Ishikawa (cell line): ENCODE measurements at regions not wholly inside any gene's neighbourhood (a gene's known extent, or its start where the extent isn't known, plus 50 kb on each side); places are given as distances from the start of the nearest gene placed in this dataset.

Experiments used
- CEBPB ChIP-seq: IDR thresholded peaks from 2 replicates; pipeline ENCODE4 v1.6.1; 2012
- CREB1 ChIP-seq: IDR thresholded peaks from 2 replicates; pipeline ENCODE4 v1.6.1; 2012; ENCODE audit warnings: low read depth
- EGR1 ChIP-seq: IDR thresholded peaks from 2 replicates; pipeline ENCODE4 v1.6.1; 2012
- EP300 ChIP-seq: IDR thresholded peaks from 2 replicates; pipeline ENCODE4 v1.6.1; 2012; ENCODE audit warnings: borderline replicate concordance
- FOXM1 ChIP-seq: IDR thresholded peaks from 2 replicates; pipeline ENCODE4 v1.6.1; 2012; ENCODE audit warnings: low read depth, borderline replicate concordance
- NFIC ChIP-seq: IDR thresholded peaks from 2 replicates; pipeline ENCODE4 v1.6.1; 2012
- RAD21 ChIP-seq: IDR thresholded peaks from 2 replicates; pipeline ENCODE4 v1.6.1; 2012; ENCODE audit warnings: low read depth
- TAF1 ChIP-seq: IDR thresholded peaks from 2 replicates; pipeline ENCODE4 v1.6.1; 2012; ENCODE audit warnings: low read depth, mild to moderate bottlenecking
- TCF12 ChIP-seq: IDR thresholded peaks from 2 replicates; pipeline ENCODE4 v1.6.1; 2012; ENCODE audit warnings: low read depth
- TEAD4 ChIP-seq: IDR thresholded peaks from 2 replicates; pipeline ENCODE4 v1.6.1; 2012
- YY1 ChIP-seq: IDR thresholded peaks from 2 replicates; pipeline ENCODE4 v1.6.1; 2012; ENCODE audit warnings: low read depth
- ZBTB7A ChIP-seq: IDR thresholded peaks from 2 replicates; pipeline ENCODE4 v1.6.1; 2012; ENCODE audit warnings: low read depth
- TF ChIP-seq, protein P1 (sequence below): IDR thresholded peaks from 2 replicates; pipeline ENCODE4 v1.6.1; 2012; ENCODE audit warnings: low read depth, mild to moderate bottlenecking
- TF ChIP-seq, protein P2 (sequence below): IDR thresholded peaks from 2 replicates; pipeline ENCODE4 v1.6.1; 2012
- TF ChIP-seq, protein P3 (sequence below): IDR thresholded peaks from 2 replicates; pipeline ENCODE4 v1.6.1; 2012

DNA sequence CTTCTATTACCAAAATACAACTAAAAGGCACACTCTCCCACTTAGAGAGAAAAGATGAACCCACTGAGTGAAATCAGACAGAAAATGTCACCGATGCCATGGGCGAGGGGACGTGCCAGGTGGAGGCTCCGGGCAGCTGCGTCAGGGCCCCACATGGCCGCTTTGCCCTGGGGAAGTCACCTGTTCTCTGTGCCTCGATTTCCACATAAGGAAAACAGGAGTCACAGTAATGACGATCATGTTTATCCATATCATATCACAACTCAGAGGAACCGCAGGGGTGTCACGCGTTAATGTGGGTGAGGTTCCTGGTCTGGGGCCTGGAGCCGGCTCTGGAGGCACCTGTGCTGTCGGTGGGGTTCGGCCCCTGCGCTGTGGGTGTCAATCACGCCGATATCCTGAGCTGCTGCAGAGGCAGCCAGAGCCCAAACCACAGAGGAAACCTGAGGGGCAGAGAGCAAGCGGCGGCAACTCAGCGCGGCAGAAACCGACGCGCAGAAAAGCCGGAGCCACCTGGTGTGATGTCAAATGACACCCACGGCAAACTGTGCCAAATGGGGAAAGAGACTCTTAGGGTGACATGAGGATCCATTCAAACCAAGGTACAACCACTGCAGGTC is 243.7 kb downstream of the BRD1 start:
- no peak for TF ChIP-seq NFIC
- TF ChIP-seq EP300: no peak
- TF ChIP-seq, protein P1, sequence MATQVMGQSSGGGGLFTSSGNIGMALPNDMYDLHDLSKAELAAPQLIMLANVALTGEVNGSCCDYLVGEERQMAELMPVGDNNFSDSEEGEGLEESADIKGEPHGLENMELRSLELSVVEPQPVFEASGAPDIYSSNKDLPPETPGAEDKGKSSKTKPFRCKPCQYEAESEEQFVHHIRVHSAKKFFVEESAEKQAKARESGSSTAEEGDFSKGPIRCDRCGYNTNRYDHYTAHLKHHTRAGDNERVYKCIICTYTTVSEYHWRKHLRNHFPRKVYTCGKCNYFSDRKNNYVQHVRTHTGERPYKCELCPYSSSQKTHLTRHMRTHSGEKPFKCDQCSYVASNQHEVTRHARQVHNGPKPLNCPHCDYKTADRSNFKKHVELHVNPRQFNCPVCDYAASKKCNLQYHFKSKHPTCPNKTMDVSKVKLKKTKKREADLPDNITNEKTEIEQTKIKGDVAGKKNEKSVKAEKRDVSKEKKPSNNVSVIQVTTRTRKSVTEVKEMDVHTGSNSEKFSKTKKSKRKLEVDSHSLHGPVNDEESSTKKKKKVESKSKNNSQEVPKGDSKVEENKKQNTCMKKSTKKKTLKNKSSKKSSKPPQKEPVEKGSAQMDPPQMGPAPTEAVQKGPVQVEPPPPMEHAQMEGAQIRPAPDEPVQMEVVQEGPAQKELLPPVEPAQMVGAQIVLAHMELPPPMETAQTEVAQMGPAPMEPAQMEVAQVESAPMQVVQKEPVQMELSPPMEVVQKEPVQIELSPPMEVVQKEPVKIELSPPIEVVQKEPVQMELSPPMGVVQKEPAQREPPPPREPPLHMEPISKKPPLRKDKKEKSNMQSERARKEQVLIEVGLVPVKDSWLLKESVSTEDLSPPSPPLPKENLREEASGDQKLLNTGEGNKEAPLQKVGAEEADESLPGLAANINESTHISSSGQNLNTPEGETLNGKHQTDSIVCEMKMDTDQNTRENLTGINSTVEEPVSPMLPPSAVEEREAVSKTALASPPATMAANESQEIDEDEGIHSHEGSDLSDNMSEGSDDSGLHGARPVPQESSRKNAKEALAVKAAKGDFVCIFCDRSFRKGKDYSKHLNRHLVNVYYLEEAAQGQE: no peak
- TF ChIP-seq CEBPB: no peak
- no peak for TF ChIP-seq TEAD4
- TF ChIP-seq, protein P2, sequence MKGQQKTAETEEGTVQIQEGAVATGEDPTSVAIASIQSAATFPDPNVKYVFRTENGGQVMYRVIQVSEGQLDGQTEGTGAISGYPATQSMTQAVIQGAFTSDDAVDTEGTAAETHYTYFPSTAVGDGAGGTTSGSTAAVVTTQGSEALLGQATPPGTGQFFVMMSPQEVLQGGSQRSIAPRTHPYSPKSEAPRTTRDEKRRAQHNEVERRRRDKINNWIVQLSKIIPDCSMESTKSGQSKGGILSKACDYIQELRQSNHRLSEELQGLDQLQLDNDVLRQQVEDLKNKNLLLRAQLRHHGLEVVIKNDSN: no peak
- TF ChIP-seq RAD21: no peak
- TF ChIP-seq FOXM1: no peak
- TF ChIP-seq, protein P3, sequence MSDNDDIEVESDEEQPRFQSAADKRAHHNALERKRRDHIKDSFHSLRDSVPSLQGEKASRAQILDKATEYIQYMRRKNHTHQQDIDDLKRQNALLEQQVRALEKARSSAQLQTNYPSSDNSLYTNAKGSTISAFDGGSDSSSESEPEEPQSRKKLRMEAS: no peak
- no peak for TF ChIP-seq ZBTB7A
- no peak for TF ChIP-seq TAF1
- no peak for TF ChIP-seq EGR1
- no peak for TF ChIP-seq YY1
- no peak for TF ChIP-seq TCF12
- no peak for TF ChIP-seq CREB1

DNA sequence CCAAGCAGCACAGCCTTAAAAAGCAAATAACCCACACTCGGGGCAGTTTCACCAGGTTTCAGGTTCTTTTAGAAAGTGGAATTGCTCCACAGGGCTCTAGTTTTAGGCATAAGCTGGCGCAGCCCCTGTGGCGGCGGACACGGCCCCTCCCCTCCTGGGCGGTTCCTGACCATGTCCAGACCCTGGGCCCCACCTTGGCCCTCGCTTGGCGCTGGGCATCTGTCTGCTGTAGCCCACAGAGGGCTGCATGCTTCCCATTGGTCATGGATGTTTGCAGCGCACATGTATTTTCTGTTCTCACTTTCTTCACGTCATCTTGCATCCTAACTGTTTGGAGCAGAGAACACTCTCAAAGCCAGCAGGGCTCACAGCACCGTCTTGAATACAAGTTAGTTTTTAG is 244.3 kb downstream of the BRD1 start:
- TF ChIP-seq TAF1 (no peak), TCF12 (no peak), FOXM1 (no peak), ZBTB7A (no peak), EGR1 (no peak), TEAD4 (no peak), YY1 (no peak), NFIC (no peak), EP300 (no peak), RAD21 (no peak), CEBPB (no peak), CREB1 (no peak)
- TF ChIP-seq, protein P1: no peak
- TF ChIP-seq, protein P3: no peak
- TF ChIP-seq, protein P2: no peak

DNA sequence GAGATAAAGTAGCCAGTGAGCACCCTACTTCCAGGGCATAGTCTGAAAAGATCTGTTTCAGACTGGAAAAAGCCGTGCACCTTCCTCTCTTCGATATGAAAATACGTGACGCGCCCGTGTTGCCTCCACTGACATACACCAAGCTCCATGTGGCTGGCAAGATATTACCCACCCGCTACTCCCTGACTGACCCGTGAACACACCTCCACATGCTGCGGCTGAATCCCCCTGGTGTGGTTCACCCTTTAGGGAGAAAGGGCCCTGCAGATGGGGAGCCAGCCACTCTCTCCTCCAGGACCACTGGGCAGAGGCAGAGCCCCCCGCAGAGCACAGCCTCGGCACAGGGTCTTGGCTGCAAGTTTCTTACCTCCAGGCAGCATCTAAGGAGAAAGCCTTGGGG is 245.0 kb downstream of the BRD1 start:
- TF ChIP-seq YY1 (no peak), FOXM1 (no peak), NFIC (no peak), TCF12 (no peak), EP300 (no peak), TEAD4 (no peak), RAD21 (no peak), CREB1 (no peak), CEBPB (no peak), EGR1 (no peak), TAF1 (no peak), ZBTB7A (no peak)
- TF ChIP-seq, protein P2: no peak
- TF ChIP-seq, protein P1: no peak
- TF ChIP-seq, protein P3: no peak
